ENCODE measurements at regions not wholly inside any gene's neighbourhood (a gene's known extent, or its start where the extent isn't known, plus 50 kb on each side); places are given as distances from the start of the nearest gene placed in this dataset.

GRCh38 chr1:221841251-221841982 lies 99.5 kb upstream of the DUSP10 start:
- no peak for DNase-seq (ENCODE audit: low spot score)

- no peak for DNase-seq (ENCODE audit: low spot score)
Measured at GRCh38 chr1:221840511-221841243, 98.8 kb upstream of the DUSP10 start.

GRCh38 chr1:221839782-221840395 lies 98.0 kb upstream of the DUSP10 start:
- DNase-seq (ENCODE audit: low spot score) = no peak

- no peak for DNase-seq (ENCODE audit: low spot score)
Measured at GRCh38 chr1:221839321-221839720, 97.4 kb upstream of the DUSP10 start.

GRCh38 chr1:221837896-221838295 lies 96.0 kb upstream of the DUSP10 start:
- no peak for DNase-seq (ENCODE audit: low spot score)

GRCh38 chr1:221834698-221835513 lies 93.0 kb upstream of the DUSP10 start:
- no peak for DNase-seq (ENCODE audit: low spot score)

- no peak for DNase-seq (ENCODE audit: low spot score)
Measured at GRCh38 chr1:221832617-221833016, 90.7 kb upstream of the DUSP10 start.

GRCh38 chr1:221832151-221832550 lies 90.3 kb upstream of the DUSP10 start:
- DNase-seq (ENCODE audit: low spot score) = no peak

- no peak for DNase-seq (ENCODE audit: low spot score)
Measured at GRCh38 chr1:221829327-221830015, 87.6 kb upstream of the DUSP10 start.

GRCh38 chr1:221827307-221827642 lies 85.4 kb upstream of the DUSP10 start:
- DNase-seq (ENCODE audit: low spot score) = no peak

GRCh38 chr1:221824909-221825308 lies 83.0 kb upstream of the DUSP10 start:
- no peak for DNase-seq (ENCODE audit: low spot score)

GRCh38 chr1:221824025-221824424 lies 82.1 kb upstream of the DUSP10 start:
- no peak for DNase-seq (ENCODE audit: low spot score)

- no peak for DNase-seq (ENCODE audit: low spot score)
Measured at GRCh38 chr1:221823561-221823960, 81.7 kb upstream of the DUSP10 start.

- no peak for DNase-seq (ENCODE audit: low spot score)
Measured at GRCh38 chr1:221823149-221823548, 81.3 kb upstream of the DUSP10 start.

GRCh38 chr1:221822591-221822990 lies 80.7 kb upstream of the DUSP10 start:
- no peak for DNase-seq (ENCODE audit: low spot score)

- no peak for DNase-seq (ENCODE audit: low spot score)
Measured at GRCh38 chr1:221816899-221817298, 75.0 kb upstream of the DUSP10 start.

GRCh38 chr1:221815660-221816059 lies 73.8 kb upstream of the DUSP10 start:
- DNase-seq (ENCODE audit: low spot score) = no peak

GRCh38 chr1:221813887-221814286 lies 72.0 kb upstream of the DUSP10 start:
- DNase-seq (ENCODE audit: low spot score) = no peak

GRCh38 chr1:221812905-221813597 lies 71.2 kb upstream of the DUSP10 start:
- DNase-seq (ENCODE audit: low spot score) = no peak

GRCh38 chr1:221812088-221812752 lies 70.3 kb upstream of the DUSP10 start:
- DNase-seq (ENCODE audit: low spot score) = no peak

GRCh38 chr1:221810406-221810805 lies 68.5 kb upstream of the DUSP10 start:
- no peak for DNase-seq (ENCODE audit: low spot score)
